Kidney (tissue), 13 donors: ENCODE measurements at regions not wholly inside any gene's neighbourhood (a gene's known extent, or its start where the extent isn't known, plus 50 kb on each side); places are given as distances from the start of the nearest gene placed in this dataset.

Experiments used
- DNase-seq, 5 donors: peaks; one replicate each; pipeline ENCODE4 v3.0.0-alpha.2; 2013 to 2020
- FAIRE-seq: peaks from 2 replicates; lab custom pipeline; 2012; peaks lifted over from hg19 to GRCh38; lab: Jason Lieb, UNC
- H3K27ac ChIP-seq, 2 donors: one replicate each; pipeline ENCODE4 v1.7.0; 2013; ENCODE audit warnings: low read depth in 2 of 2, low read length in 2 of 2, inconsistent platforms in 1 of 2
- H3K27me3 ChIP-seq: one replicate; pipeline ENCODE4 v1.7.1; 2013; ENCODE audit warnings: low read length, inconsistent platforms; ENCODE audit not compliant: control insufficient read depth, insufficient read depth
- H3K36me3 ChIP-seq, 3 donors: one replicate each; pipeline versions ENCODE4 v1.7.0 to v1.7.1; 2013; ENCODE audit warnings: low read length in 3 of 3, control low read depth in 1 of 3, inconsistent platforms in 1 of 3; ENCODE audit not compliant: insufficient read depth in 3 of 3, control insufficient read depth in 2 of 3
- H3K4me1 ChIP-seq, 3 donors: one replicate each; pipeline versions ENCODE4 v1.7.0 to v1.7.1; 2013; ENCODE audit warnings: low read length in 3 of 3, inconsistent platforms in 1 of 3, low read depth in 1 of 3; ENCODE audit not compliant: control insufficient read depth in 2 of 3, insufficient read depth in 2 of 3
- H3K4me3 ChIP-seq, 3 donors: one replicate each; pipeline versions ENCODE4 v1.7.0 to v1.8.1; 2013; ENCODE audit warnings: low read length in 3 of 3, control low read depth in 1 of 3, inconsistent platforms in 1 of 3
- H3K9ac ChIP-seq, 3 donors: one replicate each; pipeline versions ENCODE4 v1.7.0 to v1.7.1; 2013; ENCODE audit warnings: low read length in 3 of 3, control low read depth in 1 of 3, inconsistent platforms in 1 of 3
- H3K9me3 ChIP-seq, 3 donors: one replicate each; pipeline versions ENCODE4 v1.7.0 to v1.7.1; 2013; ENCODE audit warnings: low read length in 3 of 3, control low read depth in 1 of 3, inconsistent platforms in 1 of 3; ENCODE audit not compliant: control insufficient read depth in 2 of 3, insufficient read depth in 1 of 3
- CTCF ChIP-seq: IDR thresholded peaks from 3 replicates; pipeline ENCODE4 v1.5.1; 2012; ENCODE audit warnings: mild to moderate bottlenecking, moderate library complexity, borderline replicate concordance; ENCODE audit not compliant: insufficient read depth; ENCODE audit errors: extremely low read depth
- intact Hi-C: fragments of 100-400 bp; cut with DNase I; formaldehyde crosslinking; loops from one replicate; pipeline ENCODE4 v1.11.1; 2022
- donor health status: control.
- donor health status: control.
- donor health status: control.
- donor health status: control.
- donor health status: control.
- donor health status: DM: yes; HTN: yes; CAD: no.
- donor health status: Normal renal cell carcinoma (clear cell type).

GRCh38 chr1:232353001-232353400 is 276.9 kb downstream of the SIPA1L2 start:
- Histone ChIP-seq H3K9me3 (no peaks in the 10 kb centered on the region), H3K27ac (no peak overlapping the region), H3K36me3 (no peaks in the 10 kb centered on the region), H3K27me3 (no peaks in the 10 kb centered on the region), H3K4me1 (peaks cover 0 to 3% (median 0%) of the 10 kb centered on the region in 3 donors), H3K4me3 (no peak overlapping the region), H3K9ac (no peak overlapping the region)
- intact Hi-C loops = no loop called here
- no peak for TF ChIP-seq CTCF
- FAIRE-seq (no peak), DNase-seq (peak in 1 of 5 donors; percentile 51)

- no peak for FAIRE-seq
- TF ChIP-seq CTCF = no peak
- intact Hi-C loops = no loop called here
Observed at GRCh38 chr1:232352366-232352765, 277.6 kb downstream of the SIPA1L2 start.

GRCh38 chr1:232351335-232351734 is 278.6 kb downstream of the SIPA1L2 start:
- Histone ChIP-seq H3K9me3 (no peaks in the 10 kb centered on the region), H3K27me3 (no peaks in the 10 kb centered on the region), H3K4me3 (no peak overlapping the region), H3K36me3 (no peaks in the 10 kb centered on the region), H3K4me1 (peaks cover 0 to 3% (median 0%) of the 10 kb centered on the region in 3 donors), H3K27ac (no peak overlapping the region), H3K9ac (no peak overlapping the region)
- no peak for TF ChIP-seq CTCF
- FAIRE-seq = no peak
- intact Hi-C loops = no loop called here
- no peak for DNase-seq

More at GRCh38 chr1:232352366-232352765, 277.6 kb downstream of the SIPA1L2 start:
- no peak overlapping the region for H3K4me3 ChIP-seq
- no peaks in the 10 kb centered on the region for H3K9me3 ChIP-seq
- peaks cover 0 to 3% (median 0%) of the 10 kb centered on the region in 3 donors for H3K4me1 ChIP-seq
- no peak overlapping the region for H3K27ac ChIP-seq
- no peak for DNase-seq
- no peaks in the 10 kb centered on the region for H3K36me3 ChIP-seq
- no peaks in the 10 kb centered on the region for H3K27me3 ChIP-seq
- no peak overlapping the region for H3K9ac ChIP-seq

GRCh38 chr1:232346844-232347243 is 283.1 kb downstream of the SIPA1L2 start:
- DNase-seq (no peak), FAIRE-seq (no peak)
- H3K27me3 ChIP-seq = no peaks in the 10 kb centered on the region
- TF ChIP-seq CTCF = no peak
- intact Hi-C loops = no loop called here
- no peaks in the 10 kb centered on the region for H3K4me1 ChIP-seq
- peaks cover 0 to 8% (median 2%) of the 10 kb centered on the region in 3 donors for H3K9me3 ChIP-seq
- no peak overlapping the region for H3K27ac ChIP-seq
- H3K9ac ChIP-seq = no peak overlapping the region
- H3K4me3 ChIP-seq = no peak overlapping the region
- H3K36me3 ChIP-seq = no peaks in the 10 kb centered on the region
